ENCODE measurements at regions not wholly inside any gene's neighbourhood (a gene's known extent, or its start where the extent isn't known, plus 50 kb on each side); places are given as distances from the start of the nearest gene placed in this dataset.

DNA sequence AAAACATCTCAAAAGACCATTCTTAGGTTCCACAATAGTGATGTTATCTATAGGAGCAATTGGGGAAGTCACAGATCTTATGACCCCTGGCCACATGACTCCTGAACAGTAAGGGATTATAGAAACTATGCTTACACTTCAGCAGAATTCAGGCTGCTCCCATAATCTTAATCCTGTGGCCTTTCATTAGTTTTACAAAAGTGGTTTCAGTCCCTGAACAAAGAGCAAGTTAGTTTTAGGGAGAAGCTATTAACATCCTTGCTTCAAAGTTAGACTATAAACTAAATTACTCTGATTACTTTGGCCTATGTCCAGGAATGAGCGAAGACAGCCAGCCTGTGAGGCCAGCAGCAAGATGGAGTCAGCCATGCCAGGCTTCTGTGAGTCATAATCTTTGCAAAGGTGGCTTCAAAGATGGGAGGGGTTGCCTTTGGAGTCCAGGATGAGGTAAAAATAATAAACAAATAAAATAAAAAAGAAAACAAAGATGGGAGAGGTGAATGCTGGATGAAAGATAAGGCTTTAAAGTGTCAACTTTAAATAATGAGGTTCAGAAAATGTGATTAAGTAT lies 168.7 kb upstream of the NDUFV2 start (continued):
- TF ChIP-seq CEBPG (CRISPR knock-in tag; IDR thresholded peaks at IDR 0.05) (no peak), CEBPG (tag; conservative IDR thresholded peaks at IDR 0.05 in 1 of 2, IDR thresholded peaks at IDR 0.05 in 1 of 2) (no peak), ZNF24 (IDR thresholded peaks at IDR 0.05) (no peak), PYGO2 (tag; IDR thresholded peaks at IDR 0.05) (peak; percentile 76; the same call in 1 of the 2 replicates), ZNF431 (CRISPR knock-in tag; IDR thresholded peaks at IDR 0.05) (no peak), KLF16 (IDR thresholded peaks at IDR 0.05) (no peak), PHB (CRISPR knock-in tag; IDR thresholded peaks at IDR 0.05) (no peak), ZNF124 (CRISPR knock-in tag; IDR thresholded peaks at IDR 0.05) (no peak), ZNF668 (CRISPR knock-in tag; IDR thresholded peaks at IDR 0.05) (peak; percentile 57; the same call in 1 of the 2 replicates), ZNF696 (CRISPR knock-in tag; conservative IDR thresholded peaks at IDR 0.05) (no peak), NR2C2 (CRISPR knock-in tag; IDR thresholded peaks at IDR 0.05) (no peak), NR2C2 (tag; IDR thresholded peaks at IDR 0.05) (no peak), IRF2 (CRISPR knock-in tag; IDR thresholded peaks at IDR 0.05) (no peak), TEAD1 (CRISPR knock-in tag; IDR thresholded peaks at IDR 0.05) (peak in 1 of 2 experiments; percentile 68; a peak in 2 of 4 replicates), PHF20 (IDR thresholded peaks at IDR 0.05; ENCODE audit: partially characterized antibody) (no peak), CXXC5 (CRISPR knock-in tag; IDR thresholded peaks at IDR 0.05) (peak; percentile 41)
- TF ChIP-seq, protein P1, sequence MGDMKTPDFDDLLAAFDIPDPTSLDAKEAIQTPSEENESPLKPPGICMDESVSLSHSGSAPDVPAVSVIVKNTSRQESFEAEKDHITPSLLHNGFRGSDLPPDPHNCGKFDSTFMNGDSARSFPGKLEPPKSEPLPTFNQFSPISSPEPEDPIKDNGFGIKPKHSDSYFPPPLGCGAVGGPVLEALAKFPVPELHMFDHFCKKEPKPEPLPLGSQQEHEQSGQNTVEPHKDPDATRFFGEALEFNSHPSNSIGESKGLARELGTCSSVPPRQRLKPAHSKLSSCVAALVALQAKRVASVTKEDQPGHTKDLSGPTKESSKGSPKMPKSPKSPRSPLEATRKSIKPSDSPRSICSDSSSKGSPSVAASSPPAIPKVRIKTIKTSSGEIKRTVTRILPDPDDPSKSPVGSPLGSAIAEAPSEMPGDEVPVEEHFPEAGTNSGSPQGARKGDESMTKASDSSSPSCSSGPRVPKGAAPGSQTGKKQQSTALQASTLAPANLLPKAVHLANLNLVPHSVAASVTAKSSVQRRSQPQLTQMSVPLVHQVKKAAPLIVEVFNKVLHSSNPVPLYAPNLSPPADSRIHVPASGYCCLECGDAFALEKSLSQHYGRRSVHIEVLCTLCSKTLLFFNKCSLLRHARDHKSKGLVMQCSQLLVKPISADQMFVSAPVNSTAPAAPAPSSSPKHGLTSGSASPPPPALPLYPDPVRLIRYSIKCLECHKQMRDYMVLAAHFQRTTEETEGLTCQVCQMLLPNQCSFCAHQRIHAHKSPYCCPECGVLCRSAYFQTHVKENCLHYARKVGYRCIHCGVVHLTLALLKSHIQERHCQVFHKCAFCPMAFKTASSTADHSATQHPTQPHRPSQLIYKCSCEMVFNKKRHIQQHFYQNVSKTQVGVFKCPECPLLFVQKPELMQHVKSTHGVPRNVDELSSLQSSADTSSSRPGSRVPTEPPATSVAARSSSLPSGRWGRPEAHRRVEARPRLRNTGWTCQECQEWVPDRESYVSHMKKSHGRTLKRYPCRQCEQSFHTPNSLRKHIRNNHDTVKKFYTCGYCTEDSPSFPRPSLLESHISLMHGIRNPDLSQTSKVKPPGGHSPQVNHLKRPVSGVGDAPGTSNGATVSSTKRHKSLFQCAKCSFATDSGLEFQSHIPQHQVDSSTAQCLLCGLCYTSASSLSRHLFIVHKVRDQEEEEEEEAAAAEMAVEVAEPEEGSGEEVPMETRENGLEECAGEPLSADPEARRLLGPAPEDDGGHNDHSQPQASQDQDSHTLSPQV (IDR thresholded peaks at IDR 0.05) = peak; percentile 80
- TF ChIP-seq, protein P2, sequence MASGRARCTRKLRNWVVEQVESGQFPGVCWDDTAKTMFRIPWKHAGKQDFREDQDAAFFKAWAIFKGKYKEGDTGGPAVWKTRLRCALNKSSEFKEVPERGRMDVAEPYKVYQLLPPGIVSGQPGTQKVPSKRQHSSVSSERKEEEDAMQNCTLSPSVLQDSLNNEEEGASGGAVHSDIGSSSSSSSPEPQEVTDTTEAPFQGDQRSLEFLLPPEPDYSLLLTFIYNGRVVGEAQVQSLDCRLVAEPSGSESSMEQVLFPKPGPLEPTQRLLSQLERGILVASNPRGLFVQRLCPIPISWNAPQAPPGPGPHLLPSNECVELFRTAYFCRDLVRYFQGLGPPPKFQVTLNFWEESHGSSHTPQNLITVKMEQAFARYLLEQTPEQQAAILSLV (tag; IDR thresholded peaks at IDR 0.05) = 0 out of 2 replicates have a peak, but pooled peaks have one; percentile 27
- TF ChIP-seq, protein P3, sequence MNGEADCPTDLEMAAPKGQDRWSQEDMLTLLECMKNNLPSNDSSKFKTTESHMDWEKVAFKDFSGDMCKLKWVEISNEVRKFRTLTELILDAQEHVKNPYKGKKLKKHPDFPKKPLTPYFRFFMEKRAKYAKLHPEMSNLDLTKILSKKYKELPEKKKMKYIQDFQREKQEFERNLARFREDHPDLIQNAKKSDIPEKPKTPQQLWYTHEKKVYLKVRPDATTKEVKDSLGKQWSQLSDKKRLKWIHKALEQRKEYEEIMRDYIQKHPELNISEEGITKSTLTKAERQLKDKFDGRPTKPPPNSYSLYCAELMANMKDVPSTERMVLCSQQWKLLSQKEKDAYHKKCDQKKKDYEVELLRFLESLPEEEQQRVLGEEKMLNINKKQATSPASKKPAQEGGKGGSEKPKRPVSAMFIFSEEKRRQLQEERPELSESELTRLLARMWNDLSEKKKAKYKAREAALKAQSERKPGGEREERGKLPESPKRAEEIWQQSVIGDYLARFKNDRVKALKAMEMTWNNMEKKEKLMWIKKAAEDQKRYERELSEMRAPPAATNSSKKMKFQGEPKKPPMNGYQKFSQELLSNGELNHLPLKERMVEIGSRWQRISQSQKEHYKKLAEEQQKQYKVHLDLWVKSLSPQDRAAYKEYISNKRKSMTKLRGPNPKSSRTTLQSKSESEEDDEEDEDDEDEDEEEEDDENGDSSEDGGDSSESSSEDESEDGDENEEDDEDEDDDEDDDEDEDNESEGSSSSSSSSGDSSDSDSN (IDR thresholded peaks at IDR 0.05; ENCODE audit: borderline replicate concordance in 1 of 2, low read depth in 2 of 2, low read length in 2 of 2) = no peak
- TF ChIP-seq, protein P4, sequence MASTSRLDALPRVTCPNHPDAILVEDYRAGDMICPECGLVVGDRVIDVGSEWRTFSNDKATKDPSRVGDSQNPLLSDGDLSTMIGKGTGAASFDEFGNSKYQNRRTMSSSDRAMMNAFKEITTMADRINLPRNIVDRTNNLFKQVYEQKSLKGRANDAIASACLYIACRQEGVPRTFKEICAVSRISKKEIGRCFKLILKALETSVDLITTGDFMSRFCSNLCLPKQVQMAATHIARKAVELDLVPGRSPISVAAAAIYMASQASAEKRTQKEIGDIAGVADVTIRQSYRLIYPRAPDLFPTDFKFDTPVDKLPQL (IDR thresholded peaks at IDR 0.05; ENCODE audit: extremely low read depth, insufficient read length) = no peak

Measured in K562 (cell line).